Fibroblast of peridontal ligament (primary cell): ENCODE measurements at regions not wholly inside any gene's neighbourhood (a gene's known extent, or its start where the extent isn't known, plus 50 kb on each side); places are given as distances from the start of the nearest gene placed in this dataset.

Source experiments
- DNase-seq: peaks from one replicate; pipeline ENCODE4 v3.0.0-alpha.2; 2010; ENCODE audit errors: extremely low read depth

DNA sequence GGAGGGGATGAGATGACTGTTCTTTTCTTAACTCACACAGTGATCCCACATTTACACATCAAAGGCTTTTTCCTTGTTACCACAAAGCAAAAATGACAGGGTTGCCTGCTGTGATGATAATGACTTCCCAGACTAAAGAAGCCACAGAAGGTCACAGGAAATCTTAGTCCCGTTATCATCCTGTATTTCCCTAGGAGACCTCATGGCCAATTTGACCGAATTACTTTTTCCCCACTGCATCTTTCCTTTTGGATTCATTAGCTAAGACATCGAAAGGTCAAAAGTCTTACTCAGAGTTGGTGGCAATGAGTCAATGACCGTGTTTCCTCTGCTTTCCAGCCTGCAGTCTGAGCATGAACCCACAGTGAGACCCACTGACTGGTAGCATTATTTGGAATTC, 130.1 kb upstream of the INHBA start:
- DNase-seq, result no peak

GRCh38 chr7:41830271-41830670, 127.4 kb upstream of the INHBA start:
- DNase-seq, result no peak

DNA sequence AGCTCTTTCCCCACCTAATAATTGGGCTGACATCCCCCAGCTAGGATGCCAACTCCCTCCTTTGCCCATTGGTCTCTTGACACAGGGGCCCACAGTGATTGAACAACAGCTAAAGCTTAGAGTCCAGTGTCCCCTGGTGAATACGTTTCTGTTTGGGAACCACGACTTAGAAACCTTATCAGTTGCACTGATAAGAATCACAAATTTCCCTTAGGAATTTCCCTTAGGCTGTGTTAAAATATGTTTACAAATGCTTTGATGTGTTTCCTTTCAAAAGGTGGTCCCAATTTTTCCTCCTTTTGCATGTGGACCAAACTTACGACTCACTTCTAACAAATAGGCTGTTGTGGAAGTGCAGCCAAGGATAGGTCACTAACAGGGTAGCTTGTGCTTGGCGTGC, 126.0 kb upstream of the INHBA start:
- no peak for DNase-seq

- DNase-seq, result no peak
Measured at GRCh38 chr7:41826641-41827040, 123.8 kb upstream of the INHBA start.

DNA sequence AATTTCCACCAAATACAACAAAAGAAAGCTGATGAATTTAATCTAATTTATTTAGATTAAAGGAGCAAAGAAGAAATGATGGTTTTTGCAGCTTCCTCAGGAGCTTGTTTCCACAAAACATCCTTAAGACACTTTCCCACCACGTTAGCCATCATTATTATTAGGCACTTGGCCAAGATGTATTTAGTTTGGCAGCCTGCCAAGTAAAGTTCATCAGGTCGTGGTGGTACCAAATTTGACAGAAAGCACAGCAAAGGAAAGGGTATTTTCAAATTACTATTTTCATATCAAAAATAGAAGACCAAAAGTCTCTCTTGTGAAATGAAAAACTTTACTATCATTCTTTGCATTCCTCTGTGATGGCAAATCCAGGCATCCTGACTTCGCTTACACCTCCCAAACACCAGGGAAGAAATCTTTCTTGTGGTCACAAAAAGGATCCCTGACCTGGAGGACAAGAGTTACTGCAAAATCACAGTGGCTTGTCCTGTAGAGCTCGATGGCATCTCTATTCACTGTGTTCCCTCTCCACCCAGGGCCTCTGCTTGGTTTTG, 123.1 kb upstream of the INHBA start:
- no peak for DNase-seq

DNA sequence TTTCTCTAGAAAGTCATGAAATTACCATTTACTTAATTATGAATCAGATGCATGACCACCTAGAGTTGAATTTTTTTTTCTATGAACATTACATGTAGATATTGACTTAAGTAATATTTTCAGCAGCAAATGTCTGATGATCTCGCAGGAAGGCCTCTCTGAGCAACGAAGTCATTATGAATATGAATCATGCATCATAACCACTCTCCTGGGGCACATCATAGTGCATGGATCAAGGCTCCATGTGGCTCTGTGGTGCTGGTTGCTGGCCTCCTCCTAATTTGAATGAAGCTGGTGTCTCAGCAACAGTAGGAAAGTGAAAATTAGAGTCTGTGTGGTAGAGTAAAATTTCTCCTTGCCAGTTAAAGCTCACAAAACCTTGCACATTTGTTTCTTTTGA, 121.4 kb upstream of the INHBA start:
- DNase-seq, result peak; percentile 56

DNA sequence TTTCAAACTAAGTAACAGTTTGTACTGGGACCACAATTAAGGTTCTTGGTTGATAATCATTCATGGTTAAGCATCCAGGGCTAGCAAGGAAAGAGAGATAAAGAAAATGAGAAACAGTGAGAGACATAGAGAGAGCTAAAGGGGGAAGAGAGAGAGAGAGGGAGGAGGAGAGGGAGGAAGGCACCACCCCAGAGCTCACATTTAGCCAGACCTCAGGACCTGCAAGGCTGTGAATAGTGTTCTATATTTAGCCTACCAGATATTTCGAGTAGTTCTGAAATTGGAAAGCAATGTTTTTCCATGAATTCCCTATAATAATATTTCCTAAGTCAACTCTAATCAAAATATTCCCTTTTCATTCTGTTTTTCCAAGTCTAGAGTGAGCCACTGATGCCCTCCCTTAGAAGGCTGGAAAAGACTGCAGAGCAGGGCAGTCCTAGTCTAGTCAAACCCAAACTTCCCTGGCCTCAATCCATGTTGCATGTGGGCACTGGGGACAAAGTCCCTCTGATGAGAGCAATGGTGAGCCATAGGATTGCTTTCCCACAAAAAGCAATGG, 119.4 kb upstream of the INHBA start:
- peak; percentile 27 for DNase-seq

DNA sequence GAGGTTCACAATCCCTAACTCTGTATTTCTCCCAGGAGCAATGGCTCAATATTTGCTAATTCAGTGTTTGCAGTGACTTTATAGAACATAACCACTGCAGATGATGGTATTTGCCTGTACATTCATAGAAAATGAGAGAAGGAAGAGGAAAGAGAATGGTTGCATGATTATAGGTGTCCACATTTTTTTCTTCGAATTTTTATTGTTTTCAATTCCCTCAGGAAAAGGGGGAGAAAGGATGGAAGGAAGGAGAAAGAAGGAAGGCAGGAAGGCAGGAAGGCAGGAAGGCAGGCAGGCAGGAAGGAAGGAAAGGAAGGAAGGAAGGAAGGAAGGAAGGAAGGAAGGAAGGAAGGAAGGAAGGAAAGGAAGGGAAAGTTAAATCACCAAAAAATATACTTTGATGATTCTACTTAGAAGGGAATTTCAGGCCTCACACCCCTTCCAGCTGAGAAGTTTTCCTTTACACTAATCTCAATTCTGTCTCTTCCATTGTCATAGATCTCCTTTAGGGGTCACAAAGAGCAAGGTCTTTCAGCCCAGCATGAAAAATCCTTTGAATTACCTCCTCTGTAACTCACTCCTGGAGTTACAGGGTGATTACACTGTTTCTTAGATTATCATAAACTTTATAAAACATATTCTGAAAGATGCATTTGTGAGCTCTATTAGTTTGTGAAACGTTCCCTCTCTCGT, 118.8 kb upstream of the INHBA start:
- no peak for DNase-seq

- DNase-seq, result no peak
Measured at GRCh38 chr7:41820111-41820671, 117.3 kb upstream of the INHBA start.

GRCh38 chr7:41819645-41820044, 116.8 kb upstream of the INHBA start:
- DNase-seq, result no peak

GRCh38 chr7:41818765-41819398, 116.0 kb upstream of the INHBA start:
- DNase-seq, result no peak

- DNase-seq, result peak; percentile 52
Measured at GRCh38 chr7:41817386-41817785, 114.5 kb upstream of the INHBA start.

DNA sequence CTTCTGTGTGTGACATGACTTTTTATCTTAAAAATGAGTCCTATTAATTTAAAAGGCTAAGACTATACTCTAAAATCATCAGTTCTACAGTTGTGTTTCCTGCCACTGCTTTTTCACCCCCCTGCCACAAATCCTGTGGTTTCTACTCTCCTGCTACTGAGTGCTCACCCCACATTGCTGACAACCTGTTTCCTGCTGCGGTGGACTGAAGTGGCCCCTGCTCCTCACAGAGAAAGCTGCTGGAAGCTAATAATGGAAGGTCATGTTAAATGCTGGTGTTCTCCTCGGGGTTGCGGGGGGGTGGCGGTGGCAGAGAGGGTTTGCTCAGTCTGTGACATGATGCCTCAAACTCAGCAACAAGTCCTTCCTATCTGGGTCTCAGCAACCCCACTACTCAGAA, 113.2 kb upstream of the INHBA start:
- no peak for DNase-seq

DNA sequence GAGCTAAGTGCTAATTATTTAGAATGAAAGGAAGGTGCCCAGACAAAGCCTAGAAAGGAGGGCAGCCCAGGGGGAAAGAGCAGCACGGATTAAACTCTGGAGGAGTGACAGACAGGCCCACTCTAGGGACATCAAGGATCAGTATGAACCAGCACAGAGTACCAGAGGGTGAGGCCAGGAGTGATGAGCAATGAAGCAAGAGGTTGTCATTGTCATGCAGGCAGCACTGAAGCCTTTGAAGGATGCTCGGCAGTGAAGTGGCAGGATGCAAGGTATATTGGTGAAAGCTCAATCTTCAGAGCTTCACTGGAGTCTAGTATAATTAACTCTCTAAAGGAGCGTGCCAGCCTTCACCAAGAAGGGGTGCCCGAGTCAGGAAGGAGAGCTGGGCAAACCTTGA, 112.0 kb upstream of the INHBA start:
- no peak for DNase-seq

- no peak for DNase-seq
Measured at GRCh38 chr7:41813286-41813685, 110.4 kb upstream of the INHBA start.

- no peak for DNase-seq
Measured at GRCh38 chr7:41811941-41812340, 109.1 kb upstream of the INHBA start.

DNA sequence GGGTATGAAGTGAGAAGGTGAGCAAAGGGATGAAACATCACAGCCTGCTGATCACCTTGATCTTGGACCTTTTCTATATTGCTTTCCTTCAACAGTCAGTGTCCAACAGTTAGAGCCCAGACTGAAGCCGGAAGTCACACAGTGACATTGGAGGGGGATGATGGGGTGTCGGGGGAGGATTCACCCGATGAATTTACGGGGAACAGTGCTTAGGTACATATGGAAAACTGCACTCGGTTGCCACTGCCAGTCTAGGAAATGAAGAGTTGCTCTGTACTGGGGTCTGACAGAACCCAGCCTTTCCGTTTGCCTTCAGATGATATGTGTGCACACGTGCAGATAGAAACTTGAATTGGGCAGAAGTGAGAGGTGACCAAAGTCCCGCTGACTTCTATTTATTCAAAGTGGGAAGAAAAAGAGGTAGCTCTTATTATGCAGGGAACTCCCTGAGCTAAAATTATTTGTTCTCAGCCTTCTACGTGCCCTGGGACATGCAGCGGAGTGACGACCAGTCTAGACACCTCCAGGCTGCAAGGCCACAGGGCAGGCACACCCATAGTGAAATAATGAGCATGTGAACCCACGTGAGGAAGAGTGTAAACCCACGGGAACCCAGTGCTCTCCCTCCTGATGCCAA, 107.2 kb upstream of the INHBA start:
- DNase-seq, result no peak

GRCh38 chr7:41809529-41809939, 106.6 kb upstream of the INHBA start:
- DNase-seq, result peak; percentile 91

DNA sequence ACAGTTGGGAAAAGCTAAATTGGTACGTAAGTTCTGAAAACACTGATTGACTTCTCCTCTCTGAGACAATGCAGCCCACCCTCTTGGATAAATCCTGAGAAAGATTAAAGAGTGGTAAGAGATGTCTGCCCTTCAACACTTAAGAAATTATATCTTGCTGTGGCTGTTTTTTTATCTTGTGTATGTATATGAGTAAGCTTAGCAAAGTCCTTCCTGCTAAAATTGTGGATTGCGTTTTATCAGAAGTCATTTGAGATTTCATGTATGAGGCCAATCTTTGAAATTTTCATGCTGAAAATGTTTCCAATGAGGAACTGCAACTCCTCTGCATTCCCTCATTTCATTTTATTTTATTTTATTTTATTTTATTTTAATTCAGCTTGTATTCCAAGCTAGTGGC, 106.2 kb upstream of the INHBA start:
- DNase-seq, result no peak

GRCh38 chr7:41808541-41808940, 105.7 kb upstream of the INHBA start:
- no peak for DNase-seq

DNA sequence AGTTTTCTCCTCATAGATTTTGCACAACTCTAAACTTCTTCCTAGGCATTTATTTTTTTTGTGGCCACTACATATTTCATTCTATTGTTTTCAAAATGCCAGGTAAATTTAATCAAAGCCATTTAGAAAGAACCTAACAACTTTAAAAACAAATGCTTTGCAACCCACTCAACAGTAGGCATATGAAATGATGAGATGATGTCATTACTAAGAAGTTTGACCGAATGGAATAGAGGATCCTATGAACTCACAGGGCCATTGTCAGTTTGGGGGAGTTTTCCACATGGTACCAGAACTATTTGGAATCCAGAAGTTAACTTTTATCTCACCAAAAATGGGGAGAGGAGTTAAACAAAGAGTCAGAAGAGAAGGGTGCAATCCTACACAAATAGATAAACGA, 100.7 kb upstream of the INHBA start:
- DNase-seq, result no peak

GRCh38 chr7:41796331-41796730, 93.4 kb upstream of the INHBA start:
- DNase-seq, result no peak
